GM15510 (cell line): ENCODE measurements at regions not wholly inside any gene's neighbourhood (a gene's known extent, or its start where the extent isn't known, plus 50 kb on each side); places are given as distances from the start of the nearest gene placed in this dataset.

Experiments
- POLR2A ChIP-seq: IDR thresholded peaks from 3 replicates; pipeline ENCODE4 v1.6.1; 2011; ENCODE audit warnings: borderline replicate concordance; ENCODE audit not compliant: insufficient read length; ENCODE audit errors: extremely low read depth

DNA sequence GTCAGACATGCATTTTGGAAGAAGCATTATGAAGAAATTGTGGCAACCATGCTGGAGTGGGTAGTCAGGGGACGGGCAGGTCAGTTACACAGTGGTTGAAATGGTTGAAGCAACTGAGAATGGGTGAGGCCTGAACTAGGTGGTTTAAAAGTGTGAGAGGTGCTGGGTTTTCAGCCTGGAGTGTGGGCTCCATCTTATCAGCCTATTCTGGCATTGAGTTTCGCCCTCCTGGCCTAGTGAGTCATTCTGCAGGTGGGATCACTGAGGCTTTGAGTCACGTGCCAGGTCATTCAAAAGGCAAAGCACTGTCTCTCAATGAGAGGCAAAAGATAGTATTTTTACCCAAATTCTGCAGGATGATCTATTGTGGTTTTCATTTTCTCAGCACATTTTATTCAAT lies 181.9 kb upstream of the CHD6 start:
- no peak for TF ChIP-seq POLR2A

DNA sequence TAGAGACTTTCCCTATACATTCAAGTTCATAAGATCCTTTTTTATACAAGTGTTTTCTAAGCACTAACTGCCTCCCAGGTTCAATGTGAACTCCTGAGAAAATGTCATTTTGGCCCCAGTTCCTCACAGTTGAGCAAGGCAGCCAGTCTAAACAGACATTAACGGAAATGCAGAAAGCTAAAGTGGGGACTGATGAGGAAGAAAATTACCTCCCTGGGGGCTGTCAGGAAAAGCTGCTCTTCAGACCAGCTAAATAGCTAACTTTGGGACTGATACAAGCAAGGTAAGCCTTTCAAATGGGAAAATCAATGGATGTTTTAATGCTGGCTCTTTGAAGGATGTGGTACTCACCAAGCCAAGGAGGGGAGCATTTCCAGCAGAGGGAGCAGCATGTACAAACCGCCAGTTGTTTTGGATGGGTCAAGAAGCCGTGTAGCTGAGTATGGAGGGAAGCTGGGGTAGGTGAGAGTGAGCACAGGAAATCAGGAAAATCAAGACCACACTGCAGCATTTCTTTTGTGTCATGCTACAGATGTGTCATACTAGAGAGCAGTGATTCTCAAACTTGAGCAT lies 180.8 kb upstream of the CHD6 start:
- TF ChIP-seq POLR2A, result no peak

- TF ChIP-seq POLR2A, result no peak
Observed at GRCh38 chr20:41786158-41786557, 168.0 kb upstream of the CHD6 start.

GRCh38 chr20:41784209-41784958 lies 166.2 kb upstream of the CHD6 start:
- TF ChIP-seq POLR2A, result no peak

GRCh38 chr20:41783423-41784208 lies 165.4 kb upstream of the CHD6 start:
- no peak for TF ChIP-seq POLR2A

DNA sequence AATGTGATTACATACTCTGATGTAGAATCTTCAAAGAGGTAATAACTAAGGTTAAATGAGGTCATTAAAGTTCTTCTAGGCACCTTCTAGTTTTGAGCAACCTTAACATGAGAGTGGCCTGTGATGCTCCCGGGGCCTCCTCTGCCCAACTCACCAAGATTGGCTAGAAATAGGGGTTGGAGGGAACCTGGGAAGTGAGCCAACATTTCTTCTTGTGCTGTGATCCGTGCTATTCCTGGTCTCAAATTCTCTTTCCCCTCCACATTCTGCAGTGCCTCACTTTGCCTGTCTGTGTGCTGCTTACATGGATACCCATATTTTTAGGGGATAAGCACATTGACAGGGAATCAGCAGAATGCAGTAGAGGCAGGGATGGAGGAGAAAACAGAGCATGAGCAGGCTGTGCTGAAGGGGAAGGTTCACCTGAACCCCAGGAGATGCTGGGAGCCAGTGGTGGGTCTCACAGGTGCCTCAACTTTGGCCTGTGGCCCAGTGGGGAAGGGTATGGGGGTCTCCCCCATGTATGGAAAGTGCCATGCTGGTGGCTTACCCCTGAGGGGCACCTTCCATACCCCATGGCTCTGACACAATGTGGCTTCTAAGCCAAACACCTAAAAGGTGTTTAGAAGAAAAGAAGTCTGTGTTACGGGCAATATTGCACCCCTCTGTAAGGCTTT lies 164.7 kb upstream of the CHD6 start:
- no peak for TF ChIP-seq POLR2A

DNA sequence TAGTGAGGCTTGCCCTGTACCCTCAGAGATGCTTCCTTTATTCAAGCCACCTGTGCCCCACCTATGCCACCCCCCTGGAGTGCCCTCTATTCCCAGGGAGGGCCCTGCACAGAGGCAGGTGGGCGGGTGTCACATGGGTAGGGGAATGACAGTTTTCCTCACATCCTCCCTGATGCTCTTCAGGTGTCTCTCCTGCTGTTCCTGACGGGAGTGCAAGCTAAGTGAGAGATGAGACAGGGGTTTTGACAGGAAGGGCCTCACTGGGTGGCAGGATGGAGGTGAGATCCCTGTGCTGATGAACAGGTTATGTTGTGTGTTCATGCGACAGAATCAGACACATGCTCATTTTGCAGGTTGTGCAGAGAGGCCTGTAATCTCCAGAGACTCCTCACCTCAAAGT lies 164.1 kb upstream of the CHD6 start:
- TF ChIP-seq POLR2A, result no peak

DNA sequence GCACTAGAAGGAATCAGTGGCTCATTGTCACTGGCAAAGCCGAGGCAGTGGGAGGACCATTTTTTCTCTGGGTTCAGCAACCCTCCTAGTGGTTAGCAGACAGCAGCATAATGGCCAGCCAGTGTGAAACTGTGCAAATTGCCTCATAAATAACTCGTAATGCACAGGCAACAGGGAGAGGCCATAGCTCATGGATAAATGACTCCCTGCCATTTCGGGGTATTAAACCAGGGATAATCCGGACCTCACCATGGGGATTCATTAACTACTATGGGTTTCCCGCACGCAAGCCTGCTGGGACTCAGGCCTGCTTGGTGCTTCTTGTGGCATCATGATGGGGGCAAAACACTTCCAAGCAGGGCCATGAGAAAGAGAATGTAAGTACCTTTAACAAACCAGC lies 158.2 kb upstream of the CHD6 start:
- TF ChIP-seq POLR2A, result no peak

DNA sequence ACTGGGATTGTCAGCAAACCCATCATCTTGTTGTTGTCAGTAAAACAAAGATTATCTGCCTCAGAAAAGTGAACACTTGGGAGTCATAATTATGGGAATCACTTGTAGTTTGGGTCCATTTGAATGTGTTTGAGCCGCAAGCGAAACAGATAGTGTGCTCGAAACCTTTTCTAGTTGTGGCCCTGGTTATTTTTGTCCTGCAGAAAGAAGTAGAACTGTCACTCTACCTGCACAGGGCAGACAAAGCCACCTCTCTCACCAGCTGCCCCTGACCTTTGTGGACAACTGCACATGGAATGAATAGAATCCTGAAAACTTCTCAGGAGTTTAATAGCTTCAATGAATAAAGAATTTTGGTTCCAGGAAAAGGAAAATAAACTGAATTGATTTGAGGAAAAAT lies 156.1 kb upstream of the CHD6 start:
- TF ChIP-seq POLR2A, result no peak

- TF ChIP-seq POLR2A, result no peak
Observed at GRCh38 chr20:41770965-41771364, 152.8 kb upstream of the CHD6 start.

DNA sequence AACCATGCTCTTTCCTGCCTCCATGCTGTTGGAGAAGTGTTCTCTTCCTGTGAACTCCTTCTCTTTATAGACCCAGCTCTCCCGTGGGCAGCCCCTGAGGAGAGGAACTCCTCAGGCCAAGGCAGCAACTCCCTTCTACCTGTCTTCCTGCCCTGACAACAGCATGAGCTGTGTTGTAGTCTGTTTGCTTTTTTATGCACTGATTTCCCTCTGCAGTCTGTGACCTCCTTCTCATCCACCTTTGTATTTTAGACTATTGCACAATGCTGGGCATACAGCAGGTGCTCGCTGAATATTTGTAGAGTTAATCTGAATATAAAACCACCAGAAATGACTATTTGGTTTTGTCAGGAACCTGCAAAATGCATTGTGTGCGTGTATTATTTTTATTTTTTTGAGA lies 152.2 kb upstream of the CHD6 start:
- no peak for TF ChIP-seq POLR2A

- no peak for TF ChIP-seq POLR2A
Observed at GRCh38 chr20:41769592-41770018, 151.4 kb upstream of the CHD6 start.

DNA sequence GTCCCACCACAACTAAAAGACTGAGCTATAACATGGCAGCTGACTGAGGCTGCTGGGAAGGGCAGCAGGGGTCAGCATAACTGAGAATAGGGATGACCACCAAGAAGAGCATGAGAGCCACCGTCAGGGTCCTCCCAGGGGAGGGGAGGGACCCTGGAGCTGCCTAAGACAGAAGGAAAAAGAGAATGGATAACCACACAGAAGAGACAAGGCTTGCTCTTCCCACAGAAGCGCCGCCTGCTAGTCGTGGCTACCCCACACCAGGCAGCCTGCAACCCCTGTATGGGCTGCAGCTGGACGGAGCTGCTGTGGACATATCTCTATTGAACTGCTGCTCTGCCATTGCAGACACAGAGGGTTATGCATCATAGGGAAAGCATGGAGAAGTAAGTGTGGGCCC lies 132.0 kb upstream of the CHD6 start:
- TF ChIP-seq POLR2A, result no peak

GRCh38 chr20:41748756-41749582 lies 130.8 kb upstream of the CHD6 start:
- TF ChIP-seq POLR2A, result no peak
